IMR-90 (cell line): ENCODE measurements at regions not wholly inside any gene's neighbourhood (a gene's known extent, or its start where the extent isn't known, plus 50 kb on each side); places are given as distances from the start of the nearest gene placed in this dataset.
A peak's percentile ranks its signal among the peaks of the same experiment; 100 is the strongest.

Source experiments
- ATAC-seq: fragments of 200-7000 bp; cut with Tn5 transposase; 2 replicates; pipeline ENCODE4 v1.9.1; 2020; ENCODE audit warnings: low read depth, mild to moderate bottlenecking, moderate library complexity
- BruUV-seq: library from RNA; stranded (reverse); fragments of 400-500 nt; replicated peaks from 2 replicates; lab custom pipeline; 2021; lab: Mats Ljungman, UMichigan
- CTCF ChIA-PET: fragments of 300-600 bp; formaldehyde crosslinking; extraction: SDS; loops from one replicate; lab custom pipeline; 2021; ENCODE audit warnings: antibody characterized with exemption; lab: Yijun Ruan, JAX
- POLR2A ChIA-PET: fragments of 300-600 bp; sonication (Branson Sonifier 250); formaldehyde crosslinking; loops from one replicate; lab custom pipeline; 2022; ENCODE audit warnings: antibody characterized with exemption; ENCODE audit not compliant: unreplicated experiment; lab: Charles Lee
- DNase-seq: peaks from one replicate; pipeline ENCODE4 v3.0.0; 2013
- H2AFZ ChIP-seq: replicated peaks from 2 replicates; pipeline ENCODE3; 2013; ENCODE audit warnings: low read length, mild to moderate bottlenecking; ENCODE audit not compliant: poor library complexity
- H2AK5ac ChIP-seq: 2 replicates; pipeline ENCODE4 v1.6.1; 2013; ENCODE audit warnings: low read depth, low read length, inconsistent platforms
- H2AK9ac ChIP-seq: replicated peaks from 2 replicates; pipeline ENCODE3; 2013; ENCODE audit warnings: mild to moderate bottlenecking, low read depth, low read length, moderate library complexity; ENCODE audit not compliant: poor library complexity
- H2BK120ac ChIP-seq: 2 replicates; pipeline ENCODE4 v1.6.1; 2013; ENCODE audit warnings: low read depth, low read length, inconsistent platforms
- H2BK15ac ChIP-seq: 3 replicates; pipeline ENCODE4 v1.6.1; 2013; ENCODE audit warnings: low read depth, low read length, inconsistent platforms
- H2BK20ac ChIP-seq: 2 replicates; pipeline ENCODE4 v1.6.1; 2013; ENCODE audit warnings: low read depth, mild to moderate bottlenecking, inconsistent platforms, low read length, moderate library complexity
- H2BK5ac ChIP-seq: 2 replicates; pipeline ENCODE4 v1.6.1; 2013; ENCODE audit warnings: mild to moderate bottlenecking, low read depth, low read length, inconsistent platforms; ENCODE audit not compliant: poor library complexity, severe bottlenecking
- H3K14ac ChIP-seq: replicated peaks from 2 replicates; pipeline ENCODE4 v1.6.1; 2013; ENCODE audit warnings: low read depth, low read length, inconsistent platforms
- H3K18ac ChIP-seq: 2 replicates; pipeline ENCODE4 v1.6.1; 2013; ENCODE audit warnings: low read depth, low read length, control low read depth
- H3K23ac ChIP-seq: 2 replicates; pipeline ENCODE4 v1.6.1; 2013; ENCODE audit warnings: low read depth, low read length, inconsistent platforms
- H3K27ac ChIP-seq: 2 replicates; pipeline ENCODE4 v1.5.1; 2013; ENCODE audit warnings: mild to moderate bottlenecking, control low read depth, low read length; ENCODE audit not compliant: insufficient read depth
- H3K27me3 ChIP-seq: 2 replicates; pipeline ENCODE4 v1.6.1; 2013; ENCODE audit warnings: low read length; ENCODE audit not compliant: control insufficient read depth, insufficient read depth
- H3K36me3 ChIP-seq: 2 replicates; pipeline ENCODE4 v1.6.1; 2013; ENCODE audit warnings: low read length, mixed read lengths; ENCODE audit not compliant: control insufficient read depth, insufficient read depth
- H3K4ac ChIP-seq: 2 replicates; pipeline ENCODE4 v1.6.1; 2013; ENCODE audit warnings: low read depth, low read length, inconsistent platforms
- H3K4me1 ChIP-seq: 2 replicates; pipeline ENCODE4 v1.6.1; 2013; ENCODE audit warnings: low read length, mixed read lengths; ENCODE audit not compliant: control insufficient read depth, insufficient read depth
- H3K4me2 ChIP-seq: 2 replicates; pipeline ENCODE4 v1.6.1; 2013; ENCODE audit warnings: low read depth, mild to moderate bottlenecking, control low read depth, low read length, moderate library complexity
- H3K4me3 ChIP-seq: 2 replicates; pipeline ENCODE4 v1.5.1; 2013; ENCODE audit warnings: low read depth, mild to moderate bottlenecking, control low read depth, low read length, moderate library complexity; ENCODE audit not compliant: insufficient read depth
- H3K56ac ChIP-seq: 2 replicates; pipeline ENCODE4 v1.6.1; 2013; ENCODE audit warnings: low read length, inconsistent platforms; ENCODE audit not compliant: insufficient read depth; ENCODE audit errors: extremely low read depth
- H3K79me1 ChIP-seq, 2 experiments: 2 replicates each; pipeline ENCODE4 v1.6.1; 2013; ENCODE audit warnings: low read length in 2 of 2, inconsistent platforms in 1 of 2, low read depth in 1 of 2
- H3K9ac ChIP-seq: 2 replicates; pipeline ENCODE4 v1.6.1; 2013; ENCODE audit warnings: low read depth, low read length, control low read depth
- H3K9me1 ChIP-seq: 2 replicates; pipeline ENCODE4 v1.6.1; 2013; ENCODE audit warnings: low read length, inconsistent platforms; ENCODE audit not compliant: insufficient read depth
- H3K9me3 ChIP-seq: 2 replicates; pipeline ENCODE4 v1.6.1; 2013; ENCODE audit warnings: low read length; ENCODE audit not compliant: control insufficient read depth, insufficient read depth
- H4K20me1 ChIP-seq: 2 replicates; pipeline ENCODE4 v1.6.1; 2013; ENCODE audit warnings: low read length, inconsistent platforms; ENCODE audit not compliant: insufficient read depth
- H4K5ac ChIP-seq: 2 replicates; pipeline ENCODE4 v1.6.1; 2013; ENCODE audit warnings: mild to moderate bottlenecking, low read depth, low read length, control low read depth
- H4K8ac ChIP-seq, 2 experiments: 2 replicates each; pipeline ENCODE4 v1.6.1; 2013; ENCODE audit warnings: low read depth in 2 of 2, low read length in 2 of 2, control low read depth in 1 of 2, inconsistent platforms in 1 of 2
- H4K91ac ChIP-seq: 2 replicates; pipeline ENCODE4 v1.6.1; 2013; ENCODE audit warnings: low read depth, low read length, inconsistent platforms; ENCODE audit not compliant: insufficient read depth
- BHLHE40 ChIP-seq: fragments of 150-350 bp; IDR thresholded peaks from 2 replicates; pipeline ENCODE4 v1.6.1; 2016; ENCODE audit warnings: mild to moderate bottlenecking, low read depth, low read length
- CEBPB ChIP-seq: IDR thresholded peaks from 2 replicates; pipeline ENCODE4 v1.6.1; 2012; ENCODE audit warnings: low read depth, low read length, improper control_type of control experiment
- CHD1 ChIP-seq: IDR thresholded peaks from 2 replicates; pipeline ENCODE4 v1.6.1; 2012; ENCODE audit warnings: low read depth, low read length, improper control_type of control experiment
- FOS ChIP-seq: fragments of 150-350 bp; IDR thresholded peaks from 2 replicates; pipeline ENCODE4 v1.6.1; 2016; ENCODE audit warnings: low read depth, low read length
- MAZ ChIP-seq: IDR thresholded peaks from 2 replicates; pipeline ENCODE4 v1.6.1; 2012; ENCODE audit warnings: low read depth, mild to moderate bottlenecking, low read length, improper control_type of control experiment, moderate library complexity, borderline replicate concordance
- NFE2L2 ChIP-seq: fragments of 150-350 bp; IDR thresholded peaks from 2 replicates; pipeline ENCODE4 v1.6.1; 2016; ENCODE audit warnings: low read depth, mild to moderate bottlenecking, low read length
- POLR2A ChIP-seq: IDR thresholded peaks from 2 replicates; pipeline ENCODE4 v1.6.1; 2012; ENCODE audit warnings: mild to moderate bottlenecking, low read depth, low read length
- RAD21 ChIP-seq: IDR thresholded peaks from 2 replicates; pipeline ENCODE4 v1.6.1; 2012; ENCODE audit warnings: low read length, improper control_type of control experiment
- RCOR1 ChIP-seq: IDR thresholded peaks from 2 replicates; pipeline ENCODE4 v1.6.1; 2012; ENCODE audit warnings: mild to moderate bottlenecking, low read length, improper control_type of control experiment; ENCODE audit not compliant: insufficient replicate concordance
- SMC3 ChIP-seq: fragments of 150-350 bp; IDR thresholded peaks from 2 replicates; pipeline ENCODE4 v1.6.1; 2016; ENCODE audit warnings: low read depth, mild to moderate bottlenecking, antibody characterized with exemption, low read length, moderate library complexity
- WGBS, 2 experiments: methylation state at CpG; one replicate each; pipeline versions ENCODE4 v1.1.5 to v1.1.7; 2013; ENCODE audit warnings: missing lambda C conversion rate in 2 of 2; ENCODE audit not compliant: insufficient read length in 1 of 2; ENCODE audit errors: extremely low coverage in 2 of 2; 5-methylcytosine and 5-hydroxymethylcytosine counted together
- dilution Hi-C: fragments of 300-500 bp; cut with HindIII; formaldehyde crosslinking; loops from one replicate; pipeline ENCODE4 v1.14.3; 2018; ENCODE audit warnings: low sequenced_read_pairs; ENCODE audit not compliant: unreplicated experiment
- in situ Hi-C: fragments of 300-500 bp; cut with MboI; formaldehyde crosslinking; loops from 3 replicates; pipeline ENCODE4 v1.14.3; 2019; ENCODE audit warnings: low sequenced_read_pairs, inconsistent platforms, mixed read lengths
- intact Hi-C: fragments of 100-400 bp; cut with micrococcal nuclease; formaldehyde crosslinking; loops from 2 replicates; pipeline ENCODE4 v1.10.0; 2022
- TF ChIP-seq, protein P1 (sequence below): conservative IDR thresholded peaks from 2 replicates; pipeline ENCODE4 v1.5.1; 2012; ENCODE audit warnings: mild to moderate bottlenecking, low read depth, low read length, improper control_type of control experiment
- TF ChIP-seq, protein P2 (sequence below): fragments of 150-350 bp; IDR thresholded peaks from 2 replicates; pipeline ENCODE4 v1.6.1; 2017; ENCODE audit warnings: mild to moderate bottlenecking, antibody characterized with exemption, low read length, low read depth

DNA sequence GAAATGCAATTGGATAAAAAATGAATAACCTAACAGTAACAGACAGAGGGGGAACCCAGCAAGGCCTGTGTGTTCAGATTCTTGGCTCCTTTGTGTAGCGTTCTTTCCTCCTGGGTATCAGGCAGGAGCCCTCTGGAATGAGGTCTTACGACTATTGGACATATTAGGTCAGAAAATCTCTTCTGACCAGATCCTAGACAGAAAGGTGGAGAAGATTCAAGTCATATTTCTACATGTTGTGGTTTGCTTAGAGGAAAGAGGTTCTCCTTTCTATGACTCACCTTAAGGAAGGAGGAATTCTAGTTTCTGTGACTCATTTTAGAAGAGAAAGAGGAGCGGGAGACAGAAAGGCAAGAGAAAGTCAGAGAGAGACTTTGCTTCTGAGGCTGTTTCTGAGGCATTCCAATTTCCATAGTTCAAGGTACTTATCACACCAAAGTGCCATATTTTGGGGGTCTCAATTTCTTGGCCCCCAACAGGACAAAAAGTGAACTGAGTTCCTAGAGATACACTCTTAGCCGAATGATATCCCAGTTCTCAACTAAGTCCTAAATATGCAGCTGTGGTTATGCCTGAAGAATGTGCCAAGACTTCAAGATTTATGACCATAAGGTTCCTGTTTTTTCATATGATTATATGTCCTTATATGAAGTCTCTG is 618.6 kb downstream of the ZEB2 start (continued):
- TF ChIP-seq, protein P1, sequence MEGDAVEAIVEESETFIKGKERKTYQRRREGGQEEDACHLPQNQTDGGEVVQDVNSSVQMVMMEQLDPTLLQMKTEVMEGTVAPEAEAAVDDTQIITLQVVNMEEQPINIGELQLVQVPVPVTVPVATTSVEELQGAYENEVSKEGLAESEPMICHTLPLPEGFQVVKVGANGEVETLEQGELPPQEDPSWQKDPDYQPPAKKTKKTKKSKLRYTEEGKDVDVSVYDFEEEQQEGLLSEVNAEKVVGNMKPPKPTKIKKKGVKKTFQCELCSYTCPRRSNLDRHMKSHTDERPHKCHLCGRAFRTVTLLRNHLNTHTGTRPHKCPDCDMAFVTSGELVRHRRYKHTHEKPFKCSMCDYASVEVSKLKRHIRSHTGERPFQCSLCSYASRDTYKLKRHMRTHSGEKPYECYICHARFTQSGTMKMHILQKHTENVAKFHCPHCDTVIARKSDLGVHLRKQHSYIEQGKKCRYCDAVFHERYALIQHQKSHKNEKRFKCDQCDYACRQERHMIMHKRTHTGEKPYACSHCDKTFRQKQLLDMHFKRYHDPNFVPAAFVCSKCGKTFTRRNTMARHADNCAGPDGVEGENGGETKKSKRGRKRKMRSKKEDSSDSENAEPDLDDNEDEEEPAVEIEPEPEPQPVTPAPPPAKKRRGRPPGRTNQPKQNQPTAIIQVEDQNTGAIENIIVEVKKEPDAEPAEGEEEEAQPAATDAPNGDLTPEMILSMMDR, result no peak

DNA sequence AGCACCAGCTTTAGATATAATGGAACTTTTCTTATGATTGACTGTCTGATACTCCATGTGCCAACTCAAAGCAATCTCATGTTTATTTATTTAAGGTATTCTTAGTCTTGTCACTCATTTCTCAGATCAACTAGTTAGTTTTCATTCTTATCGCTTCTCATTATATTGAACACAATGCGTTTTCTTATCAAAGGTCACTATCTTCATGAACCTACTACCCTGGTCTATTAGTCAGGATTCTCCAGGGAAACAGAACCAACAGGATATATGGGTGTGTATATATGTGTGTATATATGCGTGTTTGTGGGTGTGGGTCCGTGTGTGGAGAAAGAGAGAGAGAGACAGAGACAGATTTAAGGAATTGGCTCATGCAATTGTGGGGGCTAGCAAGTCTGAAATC is 619.9 kb downstream of the ZEB2 start:
- POLR2A ChIA-PET, result no interaction called here
- Histone ChIP-seq H3K36me3 (no peaks in the 10 kb centered on the region), H2BK20ac (no peak overlapping the region), H4K5ac (no peak overlapping the region), H3K56ac (no peak overlapping the region), H3K4ac (no peak overlapping the region; the same call in 1 of the 2 replicates), H3K4me3 (no peak overlapping the region), H3K14ac (no peak overlapping the region), H2AFZ (no peak overlapping the region), H2BK15ac (peak overlapping the region; percentile 94; the same call in 2 of the 3 replicates), H2BK5ac (no peak overlapping the region), H2AK5ac (no peak overlapping the region), H4K20me1 (no peaks in the 10 kb centered on the region), H3K9me3 (no peaks in the 10 kb centered on the region), H2BK120ac (no peak overlapping the region), H3K4me2 (no peak overlapping the region), H3K18ac (no peak overlapping the region), H3K23ac (no peak overlapping the region), H3K9me1 (peaks cover 4% of the 10 kb centered on the region), H3K27me3 (no peaks in the 10 kb centered on the region), H4K8ac (peak overlapping the region in 1 of 2 experiments; percentile 84; a peak in 1 of 4 replicates), H3K4me1 (peaks cover 4% of the 10 kb centered on the region), H3K9ac (no peak overlapping the region), H4K91ac (no peak overlapping the region), H3K27ac (no peak overlapping the region), H3K79me1 (no peaks in the 10 kb centered on the region; a peak in 1 of 4 replicates), H2AK9ac (no peak overlapping the region)
- ATAC-seq (no peak), DNase-seq (no peak)
- intact Hi-C loops, result no loop called here
- TF ChIP-seq CHD1, result no peak
- TF ChIP-seq BHLHE40, result no peak
- no peak for TF ChIP-seq MAZ
- TF ChIP-seq SMC3, result no peak
- TF ChIP-seq CEBPB, result no peak
- TF ChIP-seq RCOR1, result no peak
- no peak for TF ChIP-seq RAD21
- TF ChIP-seq, protein P2, sequence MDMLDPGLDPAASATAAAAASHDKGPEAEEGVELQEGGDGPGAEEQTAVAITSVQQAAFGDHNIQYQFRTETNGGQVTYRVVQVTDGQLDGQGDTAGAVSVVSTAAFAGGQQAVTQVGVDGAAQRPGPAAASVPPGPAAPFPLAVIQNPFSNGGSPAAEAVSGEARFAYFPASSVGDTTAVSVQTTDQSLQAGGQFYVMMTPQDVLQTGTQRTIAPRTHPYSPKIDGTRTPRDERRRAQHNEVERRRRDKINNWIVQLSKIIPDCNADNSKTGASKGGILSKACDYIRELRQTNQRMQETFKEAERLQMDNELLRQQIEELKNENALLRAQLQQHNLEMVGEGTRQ, result no peak
- no peak for TF ChIP-seq NFE2L2
- TF ChIP-seq FOS, result no peak
- TF ChIP-seq POLR2A, result no peak
- 92 to 100% methylated on average over 2 of the region's 4 CpGs for WGBS, 2 experiments
- dilution Hi-C loops, result no loop called here
- no TSS peak for BruUV-seq
- in situ Hi-C loops, result no loop called here
- CTCF ChIA-PET, result no interaction called here
